DND-41 (cell line): ENCODE measurements at regions not wholly inside any gene's neighbourhood (a gene's known extent, or its start where the extent isn't known, plus 50 kb on each side); places are given as distances from the start of the nearest gene placed in this dataset.

ENCODE experiments used
- ATAC-seq: fragments of 200-7000 bp; cut with Tn5 transposase; 3 replicates; pipeline ENCODE4 v1.9.1; 2021; ENCODE audit warnings: low read depth; ENCODE audit not compliant: insufficient read depth
- DNase-seq: peaks from one replicate; pipeline ENCODE4 v3.0.0-alpha.2; 2020
- H2AFZ ChIP-seq: 2 replicates; pipeline ENCODE4 v1.6.0; 2012; ENCODE audit warnings: low read depth, low read length
- H3K27ac ChIP-seq: 2 replicates; pipeline ENCODE4 v1.5.1; 2012; ENCODE audit warnings: low read length, inconsistent platforms
- H3K27me3 ChIP-seq: fragments of 200-600 bp; sonication (generic); 2 replicates; pipeline ENCODE4 v1.6.0; 2012; ENCODE audit warnings: low read length, mild to moderate bottlenecking, inconsistent platforms; ENCODE audit not compliant: insufficient read depth, poor library complexity
- H3K36me3 ChIP-seq: 2 replicates; pipeline ENCODE4 v1.5.1; 2012; ENCODE audit warnings: low read length, inconsistent platforms; ENCODE audit not compliant: insufficient read depth
- H3K4me1 ChIP-seq: 2 replicates; pipeline ENCODE4 v1.5.1; 2012; ENCODE audit warnings: mild to moderate bottlenecking, low read length; ENCODE audit not compliant: insufficient read depth
- H3K4me2 ChIP-seq: 2 replicates; pipeline ENCODE4 v1.6.0; 2012; ENCODE audit warnings: mild to moderate bottlenecking, moderate library complexity, low read length, inconsistent platforms; ENCODE audit not compliant: insufficient read depth
- H3K4me3 ChIP-seq, 2 experiments: fragments of 200-600 bp in 1 of 2; shearing (Covaris generic) in 1 of 2; 2 replicates each; pipeline ENCODE4 v1.5.1; 2012 to 2016; ENCODE audit warnings: inconsistent platforms in 2 of 2, low read length in 2 of 2, mild to moderate bottlenecking in 2 of 2, low read depth in 1 of 2, moderate library complexity in 1 of 2
- H3K79me2 ChIP-seq: 2 replicates; pipeline ENCODE4 v1.6.0; 2012; ENCODE audit warnings: low read length, inconsistent platforms; ENCODE audit not compliant: insufficient read depth
- H3K9ac ChIP-seq: 2 replicates; pipeline ENCODE4 v1.6.0; 2012; ENCODE audit warnings: low read depth, mild to moderate bottlenecking, inconsistent platforms, low read length, moderate library complexity
- H3K9me3 ChIP-seq: 2 replicates; pipeline ENCODE4 v1.5.1; 2012; ENCODE audit warnings: low read length, moderate library complexity, mild to moderate bottlenecking, inconsistent platforms; ENCODE audit not compliant: insufficient read depth, severe bottlenecking
- H4K20me1 ChIP-seq: 2 replicates; pipeline ENCODE4 v1.6.0; 2012; ENCODE audit warnings: low read length; ENCODE audit not compliant: insufficient read depth
- CTCF ChIP-seq: IDR thresholded peaks from 2 replicates; pipeline ENCODE4 v1.5.1; 2012; ENCODE audit warnings: borderline replicate concordance, low read length, moderate library complexity, mild to moderate bottlenecking; ENCODE audit not compliant: poor library complexity, severe bottlenecking; ENCODE audit errors: extremely low read depth
- EZH2 ChIP-seq: IDR thresholded peaks from 3 replicates; pipeline ENCODE4 v1.6.1; 2012; ENCODE audit warnings: borderline replicate concordance, low read depth, mild to moderate bottlenecking, moderate library complexity, low read length, inconsistent platforms; ENCODE audit not compliant: severe bottlenecking

GRCh38 chrX:42073448-42073847 lies 150.1 kb upstream of the CASK start:
- TF ChIP-seq CTCF (no peak), EZH2 (no peak)
- H3K27ac ChIP-seq = no peak overlapping the region
- no peaks in the 10 kb centered on the region for H3K27me3 ChIP-seq
- H3K36me3 ChIP-seq = no peaks in the 10 kb centered on the region
- no peak overlapping the region for H3K4me2 ChIP-seq
- no peak for DNase-seq
- H2AFZ ChIP-seq = no peak overlapping the region
- no peak overlapping the region for H3K4me3 ChIP-seq
- no peaks in the 10 kb centered on the region for H4K20me1 ChIP-seq
- ATAC-seq = no peak
- H3K4me1 ChIP-seq = peaks cover 10% of the 10 kb centered on the region
- H3K9me3 ChIP-seq = no peaks in the 10 kb centered on the region
- no peak overlapping the region for H3K9ac ChIP-seq
- H3K79me2 ChIP-seq = no peaks in the 10 kb centered on the region

- no peak overlapping the region for H2AFZ ChIP-seq
- DNase-seq (no peak), ATAC-seq (no peak)
- no peaks in the 10 kb centered on the region for H4K20me1 ChIP-seq
- no peak overlapping the region for H3K9ac ChIP-seq
- no peak overlapping the region for H3K4me3 ChIP-seq
- no peaks in the 10 kb centered on the region for H3K9me3 ChIP-seq
- no peak overlapping the region for H3K27ac ChIP-seq
- H3K36me3 ChIP-seq = no peaks in the 10 kb centered on the region
- no peak overlapping the region for H3K4me2 ChIP-seq
- H3K79me2 ChIP-seq = no peaks in the 10 kb centered on the region
- TF ChIP-seq EZH2 = no peak
- no peaks in the 10 kb centered on the region for H3K4me1 ChIP-seq
- no peaks in the 10 kb centered on the region for H3K27me3 ChIP-seq
Measured at GRCh38 chrX:42070866-42071265, 147.5 kb upstream of the CASK start.

- Histone ChIP-seq H3K9ac (no peak overlapping the region), H3K36me3 (no peaks in the 10 kb centered on the region), H3K4me3 (no peak overlapping the region), H3K4me1 (no peaks in the 10 kb centered on the region), H3K27me3 (no peaks in the 10 kb centered on the region), H3K4me2 (no peak overlapping the region), H3K9me3 (no peaks in the 10 kb centered on the region), H3K79me2 (no peaks in the 10 kb centered on the region), H2AFZ (no peak overlapping the region), H4K20me1 (no peaks in the 10 kb centered on the region), H3K27ac (no peak overlapping the region)
- ATAC-seq = no peak
- no peak for TF ChIP-seq CTCF
- no peak for TF ChIP-seq EZH2
- no peak for DNase-seq
Measured at GRCh38 chrX:42054256-42054655, 130.9 kb upstream of the CASK start.

GRCh38 chrX:42050345-42050744 lies 127.0 kb upstream of the CASK start:
- ATAC-seq (no peak), DNase-seq (no peak)
- H2AFZ ChIP-seq = no peak overlapping the region
- no peaks in the 10 kb centered on the region for H3K27me3 ChIP-seq
- H3K36me3 ChIP-seq = no peaks in the 10 kb centered on the region
- H3K4me2 ChIP-seq = no peak overlapping the region
- H3K27ac ChIP-seq = no peak overlapping the region
- no peaks in the 10 kb centered on the region for H3K4me1 ChIP-seq
- no peak overlapping the region for H3K4me3 ChIP-seq
- no peak for TF ChIP-seq CTCF
- TF ChIP-seq EZH2 = no peak
- no peaks in the 10 kb centered on the region for H3K9me3 ChIP-seq
- no peaks in the 10 kb centered on the region for H3K79me2 ChIP-seq
- H4K20me1 ChIP-seq = no peaks in the 10 kb centered on the region
- H3K9ac ChIP-seq = no peak overlapping the region
